Pancreas (tissue), 10 donors: ENCODE measurements at regions not wholly inside any gene's neighbourhood (a gene's known extent, or its start where the extent isn't known, plus 50 kb on each side); places are given as distances from the start of the nearest gene placed in this dataset.

Source experiments
- ATAC-seq, 4 donors: fragments of 200-7000 bp; cut with Tn5 transposase; one replicate each; pipeline versions ENCODE4 v1.8.0 to v1.9.1; 2020; ENCODE audit warnings: mild to moderate bottlenecking in 4 of 4, moderate library complexity in 4 of 4
- DNase-seq, 6 donors: peaks; one replicate each; pipeline ENCODE4 v3.0.0-alpha.2; 2020
- FAIRE-seq: peaks from 2 replicates; lab custom pipeline; 2012; peaks lifted over from hg19 to GRCh38; lab: Jason Lieb, UNC
- H3K27ac ChIP-seq, 4 donors: fragments of 200-600 bp; sonication (generic); 1 replicate in 3 of 4; 2 replicates in 1 of 4; pipeline versions ENCODE4 v1.5.0 to v1.8.0; 2020
- H3K27me3 ChIP-seq, 4 donors: fragments of 200-600 bp; one replicate each; pipeline ENCODE4 v1.8.0; 2021
- H3K36me3 ChIP-seq, 3 donors: fragments of 200-600 bp; sonication (generic) in 1 of 3; one replicate each; pipeline versions ENCODE4 v1.5.0 to v1.8.0; 2020 to 2021
- H3K4me1 ChIP-seq, 3 donors: fragments of 200-600 bp; one replicate each; pipeline ENCODE4 v1.8.0; 2021
- H3K4me3 ChIP-seq, 4 donors: fragments of 200-600 bp; sonication (generic) in 2 of 4; one replicate each; pipeline versions ENCODE4 v1.5.0 to v1.8.0; 2020 to 2021
- H3K9me3 ChIP-seq, 4 donors: fragments of 200-600 bp; one replicate each; pipeline ENCODE4 v1.8.0; 2021
- whole genome bisulfite sequencing, 2 donors: extraction: QIAGEN DNeasy Blood & Tissue Kit; methylation state at CpG; one replicate each; pipeline ENCODE4 v1.1.7; 2013; 5-methylcytosine and 5-hydroxymethylcytosine counted together
- intact Hi-C, 3 donors: fragments of 100-400 bp; cut with DNase I; formaldehyde crosslinking; loops; one replicate each; pipeline versions ENCODE4 v1.11.1 to v1.14.2; 2022
- TF ChIP-seq, protein P1 (sequence below), 4 donors: fragments of 200-600 bp; sonication (generic) in 3 of 4; IDR thresholded peaks; one replicate each; pipeline versions ENCODE4 v1.5.0 to v1.8.0; 2021; ENCODE audit warnings: antibody characterized with exemption in 4 of 4
- donor health status: healthy with polysubstance abuse.
- donor health status: DM: no; HTN: no; CAD: no; lungs with moderate emphysema.
- donor health status: DM: no; HTN: no; CAD: no.
- donor health status: control.
- donor health status: control.
- donor health status: Bipolar disorder and iron deficiency.
- donor health status: DM: yes; HTN: yes; CAD: no.
- donor health status: DM: no; HTN: no; CAD: no.
- donor health status: DM: no; HTN: no; CAD: no.
- donor health status: DM: yes; HTN: yes; CAD: no.

DNA sequence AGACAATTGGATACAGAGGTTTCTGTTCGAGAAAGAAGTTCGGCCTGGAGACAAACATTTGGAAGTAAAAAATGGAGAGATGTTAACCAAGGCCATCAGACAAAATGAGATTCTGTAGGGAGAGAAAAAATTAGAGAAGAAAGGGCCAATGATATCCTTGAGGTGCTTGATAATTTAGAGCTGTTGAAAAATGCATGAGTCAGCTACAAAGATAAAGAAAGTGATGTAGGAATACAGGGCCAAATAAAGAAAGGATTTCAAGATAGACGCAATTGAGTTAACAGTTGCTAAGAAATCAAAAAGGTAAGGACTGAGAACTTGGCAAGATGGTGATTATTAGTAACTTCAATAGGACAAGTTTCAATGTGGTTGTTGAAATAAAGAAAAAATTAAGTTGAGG lies 384.2 kb upstream of the SEMA3A start:
- Histone ChIP-seq H3K27me3 (no peaks in the 10 kb centered on the region), H3K4me3 (no peak overlapping the region), H3K27ac (no peak overlapping the region), H3K9me3 (no peaks in the 10 kb centered on the region), H3K4me1 (no peaks in the 10 kb centered on the region), H3K36me3 (no peaks in the 10 kb centered on the region)
- ATAC-seq = no peak
- 80 to 93% methylated on average over 3 of the region's 3 CpGs for WGBS, 2 donors
- DNase-seq = no peak
- intact Hi-C loops = no loop called here
- TF ChIP-seq, protein P1, sequence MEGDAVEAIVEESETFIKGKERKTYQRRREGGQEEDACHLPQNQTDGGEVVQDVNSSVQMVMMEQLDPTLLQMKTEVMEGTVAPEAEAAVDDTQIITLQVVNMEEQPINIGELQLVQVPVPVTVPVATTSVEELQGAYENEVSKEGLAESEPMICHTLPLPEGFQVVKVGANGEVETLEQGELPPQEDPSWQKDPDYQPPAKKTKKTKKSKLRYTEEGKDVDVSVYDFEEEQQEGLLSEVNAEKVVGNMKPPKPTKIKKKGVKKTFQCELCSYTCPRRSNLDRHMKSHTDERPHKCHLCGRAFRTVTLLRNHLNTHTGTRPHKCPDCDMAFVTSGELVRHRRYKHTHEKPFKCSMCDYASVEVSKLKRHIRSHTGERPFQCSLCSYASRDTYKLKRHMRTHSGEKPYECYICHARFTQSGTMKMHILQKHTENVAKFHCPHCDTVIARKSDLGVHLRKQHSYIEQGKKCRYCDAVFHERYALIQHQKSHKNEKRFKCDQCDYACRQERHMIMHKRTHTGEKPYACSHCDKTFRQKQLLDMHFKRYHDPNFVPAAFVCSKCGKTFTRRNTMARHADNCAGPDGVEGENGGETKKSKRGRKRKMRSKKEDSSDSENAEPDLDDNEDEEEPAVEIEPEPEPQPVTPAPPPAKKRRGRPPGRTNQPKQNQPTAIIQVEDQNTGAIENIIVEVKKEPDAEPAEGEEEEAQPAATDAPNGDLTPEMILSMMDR (IDR thresholded peaks at IDR 0.05) = no peak
- FAIRE-seq = no peak

DNA sequence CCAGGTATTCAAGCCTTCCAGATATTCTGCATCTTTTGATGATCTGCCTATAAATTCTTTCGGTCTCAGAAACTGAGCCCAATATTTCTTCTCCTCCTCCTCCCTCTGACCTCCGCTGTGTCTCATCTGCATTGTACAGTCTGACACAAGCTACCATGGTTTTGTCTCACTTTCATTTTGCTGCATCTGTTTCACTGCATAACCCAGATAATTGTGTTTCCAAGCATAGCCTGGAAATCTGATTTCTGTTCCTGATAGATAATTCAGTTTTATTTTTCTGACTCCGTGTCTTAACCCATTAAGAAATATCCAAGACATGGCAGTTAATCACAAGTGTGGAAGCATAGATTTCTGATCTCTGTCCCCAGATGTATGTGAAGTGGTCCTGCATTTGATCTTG lies 374.2 kb upstream of the SEMA3A start:
- ATAC-seq (no peak), FAIRE-seq (no peak), DNase-seq (no peak)
- Histone ChIP-seq H3K4me3 (no peak overlapping the region), H3K36me3 (no peaks in the 10 kb centered on the region), H3K4me1 (no peaks in the 10 kb centered on the region), H3K27ac (no peak overlapping the region), H3K27me3 (no peaks in the 10 kb centered on the region), H3K9me3 (no peaks in the 10 kb centered on the region)
- TF ChIP-seq, protein P1 (IDR thresholded peaks at IDR 0.05) = no peak
- intact Hi-C loops = no loop called here
- WGBS, 2 donors = 74 to 87% methylated on average over 3 of the region's 3 CpGs

DNA sequence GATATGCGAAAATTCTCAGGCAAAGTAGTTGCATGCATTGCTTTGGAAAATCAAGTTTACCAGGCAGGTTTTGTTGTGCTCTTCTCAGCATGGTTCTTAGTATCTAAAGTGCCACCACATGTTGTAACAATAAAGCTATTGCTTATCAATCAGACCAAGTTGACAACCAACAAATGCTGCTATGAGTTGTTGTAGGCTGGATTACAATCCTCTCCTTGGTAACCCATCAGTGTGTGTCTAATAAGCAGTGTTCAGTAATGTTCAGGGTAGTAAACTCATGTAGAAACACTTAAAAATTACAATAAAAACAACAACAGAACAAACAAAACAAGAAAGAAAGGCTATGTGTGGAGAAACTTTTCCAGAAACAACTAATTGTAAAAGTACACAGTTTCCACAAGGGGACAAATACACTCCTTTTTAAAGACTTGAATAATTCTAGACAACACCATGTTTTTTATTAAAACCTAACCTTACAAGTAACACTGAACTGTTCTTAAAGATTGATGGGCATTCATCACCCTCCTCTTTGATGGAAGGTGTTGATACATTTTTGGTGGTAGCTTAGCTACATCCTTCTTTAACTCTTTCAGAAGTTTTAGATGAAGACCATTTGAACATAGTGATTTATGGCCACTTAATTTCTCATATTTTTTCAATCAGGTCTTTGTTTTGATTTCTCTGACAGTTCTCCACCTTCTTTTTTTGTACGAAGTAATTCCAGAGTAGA lies 370.9 kb upstream of the SEMA3A start:
- FAIRE-seq = no peak
- Histone ChIP-seq H3K9me3 (no peaks in the 10 kb centered on the region), H3K4me1 (no peaks in the 10 kb centered on the region), H3K4me3 (no peak overlapping the region), H3K36me3 (no peaks in the 10 kb centered on the region), H3K27me3 (no peaks in the 10 kb centered on the region), H3K27ac (no peak overlapping the region)
- 58 to 65% methylated on average over 2 of the region's 2 CpGs for WGBS, 2 donors
- ATAC-seq = no peak
- TF ChIP-seq, protein P1 (IDR thresholded peaks at IDR 0.05) = no peak
- DNase-seq = no peak
- intact Hi-C loops = no loop called here

DNA sequence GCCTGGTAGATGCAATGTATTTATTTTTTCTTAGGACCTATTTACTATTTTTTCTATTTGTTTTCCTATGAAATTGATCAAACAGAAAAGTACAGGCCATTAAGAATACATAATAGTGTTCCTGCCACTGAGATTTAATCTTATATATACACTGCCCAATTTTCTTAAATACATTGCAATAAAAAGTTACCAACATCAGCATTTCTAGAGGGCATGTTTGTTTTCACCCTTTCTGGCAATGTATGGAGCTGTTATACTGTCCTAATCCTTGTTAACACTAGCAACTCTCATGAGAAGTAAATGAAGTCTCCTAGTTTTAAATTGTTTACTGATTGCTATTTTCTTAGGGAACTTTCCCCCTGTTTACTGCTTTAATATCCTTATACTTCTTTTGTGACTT lies 359.1 kb upstream of the SEMA3A start:
- Histone ChIP-seq H3K4me1 (no peaks in the 10 kb centered on the region), H3K36me3 (no peaks in the 10 kb centered on the region), H3K27ac (no peak overlapping the region), H3K4me3 (no peak overlapping the region), H3K27me3 (no peaks in the 10 kb centered on the region), H3K9me3 (no peaks in the 10 kb centered on the region)
- DNase-seq = no peak
- no peak for FAIRE-seq
- intact Hi-C loops = no loop called here
- TF ChIP-seq, protein P1 (IDR thresholded peaks at IDR 0.05) = no peak
- no peak for ATAC-seq

DNA sequence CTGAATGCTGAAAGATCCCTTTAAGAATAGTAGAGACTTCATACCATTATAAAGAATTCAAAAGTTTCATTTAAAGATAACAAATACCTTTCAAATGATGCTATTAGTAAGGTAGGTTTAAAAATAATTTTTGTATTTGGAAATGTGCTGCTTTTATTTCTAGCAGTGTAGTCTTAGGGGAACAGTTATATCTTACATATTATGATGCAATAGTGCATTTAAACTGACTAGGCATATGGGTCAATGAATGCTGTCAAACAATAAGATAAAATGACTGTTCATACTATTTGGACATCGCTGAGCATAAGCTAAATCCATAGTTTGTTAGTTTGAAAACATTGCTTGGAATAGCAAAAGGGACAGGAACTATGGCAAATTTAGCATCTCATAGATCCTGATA lies 354.8 kb upstream of the SEMA3A start:
- H3K9me3 ChIP-seq = no peaks in the 10 kb centered on the region

More for the DNA sequence above, 354.8 kb upstream of the SEMA3A start:
- TF ChIP-seq, protein P1 (IDR thresholded peaks at IDR 0.05) = no peak
- no peak for DNase-seq
- Histone ChIP-seq H3K27ac (no peak overlapping the region), H3K4me3 (no peak overlapping the region), H3K27me3 (no peaks in the 10 kb centered on the region), H3K36me3 (no peaks in the 10 kb centered on the region), H3K4me1 (no peaks in the 10 kb centered on the region)
- no peak for ATAC-seq
- intact Hi-C loops = no loop called here
- FAIRE-seq = no peak
- 0 to 24% methylated on average over 1 of the region's 1 CpG for WGBS, 2 donors
